ENCODE measurements at regions not wholly inside any gene's neighbourhood (a gene's known extent, or its start where the extent isn't known, plus 50 kb on each side); places are given as distances from the start of the nearest gene placed in this dataset.

- in situ Hi-C loops (cut with MboI; ENCODE audit: low sequenced_read_pairs), result no loop called here
These were observed 827.0 kb upstream of the DDX18 start for GRCh38 chr2:116987447-116987846.

More at GRCh38 chr2:116987447-116987846, 827.0 kb upstream of the DDX18 start:
- H3K79me1 ChIP-seq (ENCODE audit: low read depth in 1 of 2, low read length in 2 of 2), result no peaks in the 10 kb centered on the region
- H3K23ac ChIP-seq (ENCODE audit: low read depth, low read length), result no peak overlapping the region
- dilution Hi-C loops (cut with HindIII; ENCODE audit: low sequenced_read_pairs, unreplicated experiment) (no loop called here), intact Hi-C loops (cut with micrococcal nuclease) (no loop called here)
- DNase-seq (no peak), ATAC-seq (ENCODE audit: low read depth) (no peak)
- H4K5ac ChIP-seq (ENCODE audit: low read depth, low read length), result no peak overlapping the region
- CTCF ChIA-PET, result no interaction called here
- no peaks in the 10 kb centered on the region for H3K27me3 ChIP-seq (ENCODE audit: control insufficient read depth, insufficient read depth, low read length)
- H3K4ac ChIP-seq (ENCODE audit: low read depth, low read length), result no peak overlapping the region
- no peak overlapping the region for H2BK20ac ChIP-seq (ENCODE audit: low read depth, low read length)
- no peak overlapping the region for H2BK5ac ChIP-seq (ENCODE audit: low read depth, low read length, poor library complexity, severe bottlenecking)
- no peaks in the 10 kb centered on the region for H4K20me1 ChIP-seq (ENCODE audit: insufficient read depth, low read length)
- no peak overlapping the region for H2AK5ac ChIP-seq (ENCODE audit: low read depth, low read length)
- H2BK15ac ChIP-seq (ENCODE audit: low read depth, low read length), result no peak overlapping the region
- H3K9me3 ChIP-seq (ENCODE audit: control insufficient read depth, insufficient read depth, low read length), result peaks cover 4% of the 10 kb centered on the region
- no peaks in the 10 kb centered on the region for H3K4me1 ChIP-seq (ENCODE audit: control insufficient read depth, insufficient read depth, low read length)
- no peak overlapping the region for H2AFZ ChIP-seq (replicated peaks; ENCODE audit: low read length, poor library complexity)
- H3K56ac ChIP-seq (ENCODE audit: extremely low read depth, insufficient read depth, low read length), result no peak overlapping the region
- 60% methylated on average over 1 of the region's 4 CpGs; no CpG with 5 or more reads in 1 of the 2 experiments for WGBS, 2 experiments (ENCODE audit: extremely low coverage in 2 of 2, insufficient read length in 1 of 2)
- H3K9me1 ChIP-seq (ENCODE audit: insufficient read depth, low read length), result no peaks in the 10 kb centered on the region
- H4K8ac ChIP-seq (ENCODE audit: low read depth in 2 of 2, low read length in 2 of 2), result no peak overlapping the region
- no peak overlapping the region for H3K9ac ChIP-seq (ENCODE audit: low read depth, low read length)
- no peak overlapping the region for H2BK120ac ChIP-seq (ENCODE audit: low read depth, low read length)
- POLR2A ChIA-PET (ENCODE audit: unreplicated experiment), result no interaction called here
- no peak overlapping the region for H3K18ac ChIP-seq (ENCODE audit: low read depth, low read length)
- BruUV-seq (replicated peaks), result no TSS peak
- H3K4me3 ChIP-seq (ENCODE audit: insufficient read depth, low read depth, low read length), result no peak overlapping the region
- H3K27ac ChIP-seq (ENCODE audit: insufficient read depth, low read length), result no peak overlapping the region
- no peak overlapping the region for H3K14ac ChIP-seq (replicated peaks; ENCODE audit: low read depth, low read length)
- H4K91ac ChIP-seq (ENCODE audit: insufficient read depth, low read depth, low read length), result no peak overlapping the region
- H3K4me2 ChIP-seq (ENCODE audit: low read depth, low read length), result no peak overlapping the region
- TF ChIP-seq SMC3 (IDR thresholded peaks at IDR 0.05; ENCODE audit: low read depth, low read length) (no peak), CTCF (conservative IDR thresholded peaks at IDR 0.05; ENCODE audit: low read depth, low read length) (no peak), BHLHE40 (IDR thresholded peaks at IDR 0.05; ENCODE audit: low read depth, low read length) (no peak), CHD1 (IDR thresholded peaks at IDR 0.05; ENCODE audit: low read depth, low read length) (no peak), RFX5 (IDR thresholded peaks at IDR 0.05; ENCODE audit: low read depth, low read length) (no peak), USF2 (IDR thresholded peaks at IDR 0.05; ENCODE audit: low read depth, low read length) (no peak), ELK1 (IDR thresholded peaks at IDR 0.05; ENCODE audit: borderline replicate concordance, low read depth, low read length) (no peak), MAZ (IDR thresholded peaks at IDR 0.05; ENCODE audit: borderline replicate concordance, low read depth, low read length) (no peak), NFE2L2 (IDR thresholded peaks at IDR 0.05; ENCODE audit: low read depth, low read length) (no peak), MAFK (IDR thresholded peaks at IDR 0.05; ENCODE audit: low read depth, low read length) (no peak), POLR2A (IDR thresholded peaks at IDR 0.05; ENCODE audit: low read depth, low read length) (no peak), RCOR1 (IDR thresholded peaks at IDR 0.05; ENCODE audit: insufficient replicate concordance, low read length) (no peak), MXI1 (IDR thresholded peaks at IDR 0.05; ENCODE audit: borderline replicate concordance, low read depth, low read length) (no peak), RAD21 (IDR thresholded peaks at IDR 0.05; ENCODE audit: low read length) (no peak), CEBPB (IDR thresholded peaks at IDR 0.05; ENCODE audit: low read depth, low read length) (no peak), FOS (IDR thresholded peaks at IDR 0.05; ENCODE audit: low read depth, low read length) (no peak)
- H3K36me3 ChIP-seq (ENCODE audit: control insufficient read depth, insufficient read depth, low read length), result no peaks in the 10 kb centered on the region
- no peak overlapping the region for H2AK9ac ChIP-seq (replicated peaks; ENCODE audit: low read depth, low read length, poor library complexity)
